ENCODE measurements at regions not wholly inside any gene's neighbourhood (a gene's known extent, or its start where the extent isn't known, plus 50 kb on each side); places are given as distances from the start of the nearest gene placed in this dataset.
"Not testable (repeated sequence)": the region's sequence is repeated elsewhere in the genome, so short reads cannot be mapped to it uniquely, and the experiment has no call there.

DNA sequence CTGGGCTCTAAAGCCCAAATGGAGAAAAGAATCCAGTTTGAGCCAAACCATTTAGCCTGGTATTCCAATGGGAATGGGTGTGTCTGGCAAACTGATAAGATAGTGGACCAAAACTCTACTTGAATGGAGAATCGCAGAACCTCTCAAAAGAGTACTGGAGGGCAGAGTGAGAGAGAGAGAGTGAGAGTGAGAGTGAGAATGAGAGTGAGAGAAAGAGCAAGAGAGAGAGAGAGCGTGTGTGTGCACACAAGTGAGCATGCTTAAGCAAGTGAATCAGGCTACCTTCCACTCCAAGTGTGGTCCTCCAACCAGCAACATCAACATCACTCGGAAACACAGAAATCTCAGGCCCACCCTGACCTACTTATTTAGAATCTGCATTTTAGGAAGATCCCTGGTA lies 58.8 kb downstream of the UQCRFS1 start:
- no peaks in the 10 kb centered on the region for H3K36me3 ChIP-seq
- intact Hi-C loops (cut with DNase I), result no loop called here
- H3K27ac ChIP-seq, result no peak overlapping the region
- no peaks in the 10 kb centered on the region for H3K4me1 ChIP-seq (ENCODE audit: insufficient read depth)
- H3K27me3 ChIP-seq, result no peaks in the 10 kb centered on the region
- 82 to 87% (median 83%) methylated on average over 3 of the region's 3 CpGs for whole genome bisulfite sequencing, 3 donors
- no peak for DNase-seq
- no peak overlapping the region for H3K4me3 ChIP-seq
- TF ChIP-seq EP300 (IDR thresholded peaks at IDR 0.05) (no peak), CTCF (IDR thresholded peaks at IDR 0.05) (no peak), POLR2A (IDR thresholded peaks at IDR 0.05) (no peak)
- H3K9me3 ChIP-seq, result no peaks in the 10 kb centered on the region

DNA sequence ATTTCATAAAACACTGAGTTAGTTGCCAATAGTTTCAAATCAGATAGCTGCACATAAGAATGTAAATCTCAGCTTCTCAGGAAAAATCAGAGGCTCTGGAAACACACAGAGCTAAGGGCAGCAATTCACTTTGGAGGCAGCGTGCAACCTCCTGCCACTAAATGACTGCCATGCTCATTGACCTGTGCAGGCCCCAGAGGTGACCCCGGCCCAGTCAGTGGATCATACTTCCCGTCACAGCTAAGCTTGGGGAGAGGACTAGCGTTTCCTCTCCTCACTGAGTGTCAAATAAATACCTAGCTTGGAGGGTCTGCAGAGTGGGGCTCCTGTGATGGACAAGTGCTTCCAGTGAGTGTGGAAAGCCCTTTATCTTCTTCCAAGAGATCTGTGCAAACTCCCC lies 67.2 kb downstream of the UQCRFS1 start:
- no peak for TF ChIP-seq EP300 (IDR thresholded peaks at IDR 0.05)
- TF ChIP-seq CTCF (IDR thresholded peaks at IDR 0.05), result no peak
- no peak for TF ChIP-seq POLR2A (IDR thresholded peaks at IDR 0.05)
- Histone ChIP-seq H3K36me3 (no peaks in the 10 kb centered on the region), H3K4me1 (ENCODE audit: insufficient read depth) (no peaks in the 10 kb centered on the region), H3K9me3 (peaks cover 0 to 1% of the 10 kb centered on the region in 2 donors), H3K27me3 (no peaks in the 10 kb centered on the region), H3K27ac (no peak overlapping the region), H3K4me3 (no peak overlapping the region)
- intact Hi-C loops (cut with DNase I), result no loop called here
- WGBS, 3 donors, result 22 to 36% (median 28%) methylated on average over 4 of the region's 4 CpGs
- no peak for DNase-seq

GRCh38 chr19:29143183-29143582 lies 69.8 kb downstream of the UQCRFS1 start:
- intact Hi-C loops (cut with DNase I), result no loop called here
- 88 to 98% (median 89%) methylated on average over 4 of the region's 4 CpGs for WGBS, 3 donors

GRCh38 chr19:29139227-29139626 lies 73.7 kb downstream of the UQCRFS1 start:
- Histone ChIP-seq H3K36me3 (no peaks in the 10 kb centered on the region), H3K4me3 (no peak overlapping the region), H3K9me3 (peaks cover 9 to 12% of the 10 kb centered on the region in 2 donors), H3K4me1 (ENCODE audit: insufficient read depth) (no peaks in the 10 kb centered on the region), H3K27me3 (no peaks in the 10 kb centered on the region), H3K27ac (no peak overlapping the region)
- TF ChIP-seq EP300 (IDR thresholded peaks at IDR 0.05), result no peak
- TF ChIP-seq POLR2A (IDR thresholded peaks at IDR 0.05), result no peak
- no peak for TF ChIP-seq CTCF (IDR thresholded peaks at IDR 0.05)
- intact Hi-C loops (cut with DNase I), result no loop called here
- no peak for DNase-seq

More at GRCh38 chr19:29143183-29143582, 69.8 kb downstream of the UQCRFS1 start:
- TF ChIP-seq EP300 (IDR thresholded peaks at IDR 0.05) (no peak), CTCF (IDR thresholded peaks at IDR 0.05) (no peak), POLR2A (IDR thresholded peaks at IDR 0.05) (no peak)
- Histone ChIP-seq H3K4me1 (ENCODE audit: insufficient read depth) (no peaks in the 10 kb centered on the region), H3K27me3 (no peaks in the 10 kb centered on the region), H3K9me3 (peaks cover 9 to 12% of the 10 kb centered on the region in 2 donors), H3K27ac (no peak overlapping the region), H3K36me3 (no peaks in the 10 kb centered on the region), H3K4me3 (no peak overlapping the region)
- DNase-seq, result no peak

DNA sequence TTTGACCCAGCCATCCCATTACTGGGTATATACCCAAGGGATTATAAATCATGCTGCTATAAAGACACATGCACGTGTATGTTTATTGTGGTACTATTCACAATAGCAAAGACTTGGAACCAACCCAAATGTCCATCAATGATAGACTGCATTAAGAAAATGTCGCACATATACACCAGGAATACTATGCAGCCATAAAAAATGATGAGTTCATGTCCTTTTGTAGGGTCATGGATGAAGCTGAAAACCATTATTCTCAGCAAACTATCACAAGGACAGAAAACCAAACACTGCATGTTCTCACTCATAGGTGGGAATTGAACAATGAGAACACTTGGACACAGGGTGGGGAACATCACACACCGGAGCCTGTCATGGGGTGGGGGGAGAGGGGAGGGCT lies 74.7 kb downstream of the UQCRFS1 start:
- H3K4me1 ChIP-seq (ENCODE audit: insufficient read depth); H3K27ac ChIP-seq; H3K4me3 ChIP-seq; DNase-seq; H3K36me3 ChIP-seq; H3K27me3 ChIP-seq; intact Hi-C loops (cut with DNase I): not testable (repeated sequence)
- H3K9me3 ChIP-seq, result peaks cover 9 to 12% of the 10 kb centered on the region in 2 donors
- 68 to 83% (median 75%) methylated on average over 3 of the region's 3 CpGs for WGBS, 3 donors
